GM11168 (cell line): ENCODE measurements at regions not wholly inside any gene's neighbourhood (a gene's known extent, or its start where the extent isn't known, plus 50 kb on each side); places are given as distances from the start of the nearest gene placed in this dataset.
"Not testable (repeated sequence)": the region's sequence is repeated elsewhere in the genome, so short reads cannot be mapped to it uniquely, and the experiment has no call there.

Source experiments
- in situ Hi-C: fragments of 300-500 bp; cut with MboI; formaldehyde crosslinking; loops from one replicate; pipeline ENCODE4 v1.12.0; 2022; ENCODE audit warnings: low sequenced_read_pairs; ENCODE audit not compliant: unreplicated experiment

DNA sequence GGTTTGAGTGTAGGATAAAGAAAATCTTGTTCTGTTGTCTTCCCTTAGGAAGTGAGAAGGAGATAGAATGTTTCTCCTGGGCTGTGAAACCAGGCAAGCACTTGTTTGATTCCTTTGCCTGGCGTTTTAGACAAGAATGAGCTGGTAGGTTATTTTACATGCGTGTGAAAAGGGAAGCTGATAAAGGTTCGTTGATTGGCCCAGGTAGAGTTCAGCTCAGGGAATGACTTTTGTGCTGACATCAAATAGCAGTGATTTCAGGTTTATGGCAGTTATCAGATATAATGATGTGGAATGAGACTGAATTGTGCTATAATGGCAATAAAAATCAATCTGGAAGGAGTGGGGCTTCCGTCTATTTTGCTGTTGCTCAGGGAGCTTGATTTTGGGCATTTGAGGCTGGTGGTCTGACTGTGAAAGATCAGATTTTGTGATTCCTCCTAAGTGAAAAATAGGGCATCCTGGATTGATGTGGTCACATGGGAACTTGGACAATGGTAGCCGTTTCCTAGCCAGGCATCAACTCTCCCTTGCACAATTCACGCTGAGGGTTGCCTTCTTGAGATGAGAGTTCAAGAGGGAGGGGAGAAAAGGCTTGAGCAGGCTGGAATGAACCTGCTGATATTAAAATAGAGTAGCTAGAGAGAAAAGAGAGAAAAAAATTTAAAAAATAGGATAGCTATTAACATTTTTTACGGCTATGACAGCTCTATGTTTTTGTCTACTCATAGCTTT is 388.9 kb downstream of the EDEM1 start:
- in situ Hi-C loops, result no loop called here

DNA sequence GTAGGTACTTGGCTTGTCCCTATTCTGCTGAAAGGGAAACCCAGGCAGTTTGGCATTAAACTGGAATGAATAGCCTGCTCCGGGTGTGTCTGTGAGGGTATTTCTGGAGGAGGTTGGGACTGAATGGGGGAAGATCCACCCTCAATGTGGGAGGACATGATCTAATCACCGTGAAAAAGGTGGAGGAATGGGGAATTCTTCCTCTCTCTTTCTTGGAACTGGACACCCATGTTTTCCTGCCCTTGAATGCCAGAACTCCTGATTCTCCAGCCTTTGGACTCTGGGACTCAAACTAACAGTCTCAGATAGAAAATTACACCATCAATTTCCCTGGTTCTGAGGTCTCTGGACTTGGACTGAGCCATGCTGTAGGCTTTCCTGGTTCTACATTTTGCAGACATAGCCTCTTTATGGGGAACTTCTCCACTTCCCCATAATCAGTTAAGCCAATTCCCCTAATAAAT is 391.7 kb downstream of the EDEM1 start:
- in situ Hi-C loops, result no loop called here

DNA sequence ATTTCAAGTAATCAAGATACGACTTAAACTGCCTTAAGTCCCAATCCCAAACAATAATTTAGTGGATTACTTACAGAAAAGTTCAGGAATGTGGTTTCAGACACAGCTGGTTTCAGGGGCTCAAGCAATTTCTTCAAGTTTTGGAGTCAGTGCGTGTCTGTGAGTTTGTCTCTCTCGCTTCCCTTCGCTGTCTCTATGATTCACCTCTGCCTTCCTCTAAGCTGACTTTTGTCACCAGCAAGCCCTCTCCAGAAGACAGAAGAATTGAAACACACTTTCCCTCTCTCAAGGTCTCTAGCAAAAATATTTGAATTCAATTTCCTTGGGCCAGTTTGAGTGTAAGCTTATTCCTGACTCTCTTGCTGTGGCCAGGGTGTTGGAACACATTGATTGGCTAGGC is 392.4 kb downstream of the EDEM1 start:
- in situ Hi-C loops, result no loop called here

DNA sequence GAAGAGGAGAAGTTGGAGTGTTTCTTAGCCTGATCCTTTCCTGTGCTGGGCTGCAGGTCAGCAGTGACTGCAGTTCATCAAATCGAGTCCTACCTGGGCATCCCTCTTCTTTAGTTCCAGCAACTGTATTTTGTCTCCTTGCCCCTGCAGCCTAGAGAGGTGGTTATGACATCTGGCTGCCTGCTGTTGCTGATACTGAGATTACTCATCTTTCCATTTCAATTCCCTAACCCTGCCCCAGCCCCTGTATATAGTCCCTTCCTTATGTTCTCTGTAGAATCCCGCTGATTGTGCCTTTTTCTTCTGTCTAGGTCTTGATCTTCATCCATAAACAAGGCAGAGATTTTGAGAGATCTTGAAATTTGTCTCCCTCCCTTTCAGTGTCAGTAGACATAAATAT is 393.3 kb downstream of the EDEM1 start:
- in situ Hi-C loops, result no loop called here

DNA sequence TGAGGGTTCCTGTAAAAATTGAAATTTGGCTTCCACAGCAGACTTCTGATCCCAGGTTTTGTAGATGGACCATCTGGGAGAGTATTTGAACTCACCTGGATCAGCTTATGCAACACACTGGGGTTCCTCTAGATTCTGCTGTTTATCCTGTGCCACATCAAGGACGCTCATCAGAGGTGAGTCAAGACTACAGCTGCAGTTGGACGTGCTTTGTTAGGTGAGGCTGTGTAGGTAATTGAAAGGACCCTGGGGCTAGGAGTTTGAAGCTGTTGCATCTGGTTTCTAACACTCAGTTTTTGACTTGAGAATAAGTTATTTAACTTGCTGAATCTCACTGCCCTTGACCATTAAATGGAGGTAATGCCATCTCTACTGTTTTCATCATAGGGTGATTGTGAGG is 394.2 kb downstream of the EDEM1 start:
- in situ Hi-C loops, result no loop called here

DNA sequence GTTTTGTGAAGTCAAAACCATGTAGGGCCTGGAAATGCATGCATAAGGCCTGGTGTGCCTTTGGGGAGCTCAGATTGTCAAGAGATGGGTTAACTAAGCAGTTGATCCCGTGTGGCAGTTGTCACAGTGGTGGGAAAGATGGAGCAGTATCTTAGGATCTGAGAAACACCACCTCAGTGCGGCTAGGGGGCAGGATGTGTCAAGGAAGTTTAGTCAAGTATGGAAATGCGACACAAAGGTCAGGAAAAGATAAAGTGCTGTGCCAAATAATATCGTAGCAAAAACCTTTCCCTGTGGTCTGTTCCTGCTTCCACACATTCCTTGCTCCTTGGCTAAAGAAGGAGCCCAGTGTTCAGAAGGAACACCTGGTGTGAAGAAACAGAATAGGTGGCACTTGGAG is 396.4 kb downstream of the EDEM1 start:
- in situ Hi-C loops, result no loop called here

DNA sequence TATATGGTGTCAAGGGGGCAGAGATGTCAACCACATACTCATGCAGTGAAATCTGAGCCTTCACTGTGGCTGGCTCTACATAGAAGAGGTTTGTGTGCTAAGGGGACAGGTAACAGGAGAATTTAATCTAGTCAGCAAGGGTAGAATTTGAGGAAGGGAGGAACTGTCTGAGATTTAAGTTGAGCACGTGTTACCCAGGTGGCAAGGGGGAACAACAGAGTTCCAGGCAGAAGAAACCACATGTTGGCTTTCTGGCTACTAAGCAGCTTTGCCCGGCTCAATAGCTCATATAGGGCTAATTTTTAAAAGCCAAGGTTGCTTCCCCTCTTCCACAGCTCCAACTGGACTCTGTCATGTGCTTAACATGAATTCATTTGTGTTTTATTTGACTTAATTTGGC is 397.6 kb downstream of the EDEM1 start:
- in situ Hi-C loops, result no loop called here

DNA sequence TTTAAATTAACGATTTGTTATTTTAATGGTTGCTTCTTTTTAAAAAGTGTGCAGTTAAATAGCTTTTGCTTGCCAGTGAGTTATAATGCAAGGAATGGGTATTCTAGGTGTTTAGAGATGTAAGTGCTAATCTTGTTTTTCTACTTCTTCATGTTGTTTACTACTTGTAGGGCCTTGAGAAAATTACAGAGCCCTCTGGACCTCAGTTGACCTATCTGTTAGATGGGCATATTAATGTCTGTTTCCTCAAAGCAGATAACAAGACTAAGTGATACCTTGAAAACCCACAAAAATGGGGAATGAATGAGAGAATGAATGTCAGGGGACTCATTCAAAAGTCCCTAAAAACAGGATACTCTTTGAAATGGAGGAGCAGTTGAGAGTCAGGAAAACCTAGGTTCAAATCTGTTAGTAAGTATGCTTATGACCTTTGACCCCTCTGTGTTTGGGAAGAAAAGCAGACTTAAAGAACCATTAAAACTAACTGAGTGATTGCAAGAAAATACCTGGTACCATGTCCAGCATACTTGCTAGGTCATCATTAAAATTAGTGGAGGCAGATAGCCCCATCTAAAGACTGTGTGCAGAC is 419.5 kb downstream of the EDEM1 start:
- in situ Hi-C loops, result no loop called here

DNA sequence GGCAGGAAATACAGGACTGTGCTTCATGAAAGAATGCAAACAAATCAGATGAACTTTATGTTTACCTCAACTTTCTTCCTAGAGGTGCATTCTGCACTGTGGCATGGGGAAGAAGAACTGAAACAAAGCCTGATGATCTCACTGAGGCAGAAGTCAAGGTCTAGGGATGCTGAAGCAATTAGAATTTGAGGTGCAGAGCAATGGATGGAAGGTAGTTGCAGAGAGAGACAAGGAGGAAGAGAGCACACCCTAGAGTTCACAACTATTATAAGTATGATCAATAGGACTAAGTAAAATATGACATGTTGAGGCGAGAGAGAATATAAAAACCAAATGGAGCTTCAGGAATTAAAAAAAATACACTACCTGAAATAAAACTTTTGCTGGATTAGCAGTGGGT is 420.1 kb downstream of the EDEM1 start:
- in situ Hi-C loops, result no loop called here

DNA sequence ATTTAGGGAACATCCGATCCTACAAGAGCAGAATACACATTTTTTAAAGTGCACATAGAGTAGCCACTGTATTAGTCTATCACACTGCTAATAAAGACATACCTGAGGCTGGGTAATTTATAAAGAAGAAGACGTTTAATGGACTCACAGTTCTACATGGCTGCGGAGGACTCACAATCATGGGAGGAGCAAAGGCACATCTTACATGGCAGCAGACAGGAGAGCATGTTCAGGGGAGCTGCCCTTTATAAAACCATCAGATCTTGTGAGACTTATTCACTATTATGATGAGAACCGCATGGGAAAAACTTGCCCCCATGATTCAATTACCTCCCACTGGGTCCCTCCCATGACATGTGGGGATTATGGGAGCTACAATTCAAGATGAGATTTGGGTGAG is 421.5 kb downstream of the EDEM1 start:
- in situ Hi-C loops, result not testable (repeated sequence)

DNA sequence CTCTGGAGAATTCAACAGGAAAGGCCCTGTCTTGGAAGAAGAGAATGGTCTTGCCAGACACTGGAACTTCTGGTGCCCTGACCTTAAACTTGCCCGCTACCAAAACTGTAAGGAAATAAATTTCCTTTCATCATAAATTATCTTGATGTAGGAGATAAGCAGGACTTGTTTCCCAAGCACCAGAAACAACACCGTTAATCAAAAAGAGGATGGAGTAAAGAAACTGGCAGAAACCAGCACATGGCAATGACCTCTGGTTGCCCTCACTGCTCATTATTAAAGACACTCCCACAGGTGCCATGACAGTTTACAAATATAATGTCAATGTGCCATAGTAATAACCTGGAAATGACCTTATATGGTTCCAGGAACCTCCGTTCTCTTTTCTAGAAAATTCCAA is 426.1 kb downstream of the EDEM1 start:
- in situ Hi-C loops, result no loop called here

DNA sequence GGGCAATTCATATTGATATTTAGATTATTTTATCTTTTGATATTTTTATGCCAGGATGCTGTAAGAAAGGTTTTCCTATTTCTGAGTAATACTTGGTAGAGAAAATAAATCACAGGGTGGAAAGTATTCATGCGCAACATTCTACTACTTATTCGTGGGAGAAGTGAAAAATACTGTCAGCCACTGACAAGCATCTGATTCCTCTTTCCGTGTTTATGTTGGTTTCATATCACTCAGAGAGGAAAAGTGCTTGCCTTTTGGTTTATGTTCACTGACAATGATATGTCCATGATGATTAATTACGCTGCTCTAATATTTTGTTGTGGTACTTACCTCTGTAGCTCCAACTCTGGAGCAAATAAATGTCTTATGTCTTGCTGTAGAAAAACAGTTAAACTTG is 429.4 kb downstream of the EDEM1 start:
- in situ Hi-C loops, result no loop called here

DNA sequence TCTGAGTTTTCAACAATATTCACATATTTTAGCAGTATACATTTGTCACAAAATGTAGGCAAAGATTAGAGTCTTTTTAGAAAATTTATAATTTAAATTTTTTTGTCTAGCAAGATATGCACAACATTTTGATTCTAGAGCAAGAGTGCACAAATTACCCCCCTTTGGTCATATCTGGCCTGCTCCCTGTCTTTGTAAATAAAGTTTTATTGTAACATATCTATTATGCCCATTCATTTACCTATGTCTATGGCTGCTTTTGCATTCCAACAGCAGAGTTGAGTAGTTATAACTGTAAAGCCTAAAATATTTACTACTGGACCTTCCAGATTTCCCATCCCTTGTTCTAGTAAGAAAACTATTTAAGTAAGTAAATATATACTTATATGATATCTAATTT is 430.7 kb downstream of the EDEM1 start:
- in situ Hi-C loops, result no loop called here

DNA sequence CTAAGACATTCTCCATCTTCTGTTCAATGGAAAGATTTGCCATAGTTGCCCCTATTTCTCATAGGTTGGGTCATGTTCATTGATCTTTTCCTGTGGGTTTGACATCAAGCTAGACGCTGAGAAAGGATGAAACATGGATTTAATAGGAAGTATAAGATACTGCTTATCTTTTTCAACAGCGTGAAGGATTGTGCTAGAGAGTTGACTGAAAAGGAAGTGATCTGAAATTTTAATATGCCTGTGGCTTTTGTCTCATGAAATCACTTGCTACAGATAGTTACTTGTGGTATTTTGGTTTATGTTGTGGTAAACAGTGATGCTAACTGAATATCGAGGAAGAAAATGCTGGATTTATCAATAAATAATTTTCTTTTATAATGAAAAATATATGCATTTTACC is 442.9 kb downstream of the EDEM1 start:
- in situ Hi-C loops, result no loop called here

DNA sequence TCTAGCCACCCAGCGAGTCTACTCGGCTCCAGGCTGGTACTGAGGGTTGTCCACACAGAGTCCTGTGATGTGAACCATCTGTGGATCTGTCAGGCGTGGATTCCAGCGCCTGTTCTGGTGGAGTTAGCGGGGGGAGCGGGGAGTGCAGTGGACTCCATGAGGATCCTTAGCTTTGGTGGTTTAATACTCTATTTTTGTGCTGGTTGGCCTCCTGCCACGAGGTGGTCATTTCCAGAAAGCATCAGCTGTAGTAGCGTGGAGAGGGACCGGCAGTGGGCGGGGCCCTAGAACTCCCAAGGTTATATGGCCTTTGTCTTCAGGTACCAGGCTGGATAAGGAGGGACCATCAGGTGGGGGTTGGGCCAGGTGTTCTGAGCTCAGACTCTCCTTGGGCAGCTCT is 446.5 kb downstream of the EDEM1 start:
- in situ Hi-C loops, result no loop called here

DNA sequence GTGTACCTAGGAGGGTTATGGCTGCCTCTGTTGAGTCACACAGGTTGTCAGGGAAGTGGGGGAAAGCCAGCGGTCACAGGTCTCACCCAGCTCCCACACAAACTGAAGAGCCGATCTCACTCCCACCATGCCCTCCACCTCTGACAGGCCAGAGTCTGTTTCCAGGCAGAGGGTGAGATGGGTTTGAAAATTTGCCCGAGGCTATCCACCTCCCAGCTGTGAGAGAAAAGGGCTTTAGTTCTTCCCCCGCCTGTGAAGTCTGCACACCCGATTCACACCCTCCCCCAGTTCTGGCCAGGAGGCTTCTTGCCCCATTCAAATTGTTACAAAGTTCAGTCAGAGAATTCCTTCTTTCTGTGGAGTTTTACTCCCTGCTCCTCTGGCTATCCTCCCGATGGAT is 446.9 kb downstream of the EDEM1 start:
- in situ Hi-C loops, result no loop called here

DNA sequence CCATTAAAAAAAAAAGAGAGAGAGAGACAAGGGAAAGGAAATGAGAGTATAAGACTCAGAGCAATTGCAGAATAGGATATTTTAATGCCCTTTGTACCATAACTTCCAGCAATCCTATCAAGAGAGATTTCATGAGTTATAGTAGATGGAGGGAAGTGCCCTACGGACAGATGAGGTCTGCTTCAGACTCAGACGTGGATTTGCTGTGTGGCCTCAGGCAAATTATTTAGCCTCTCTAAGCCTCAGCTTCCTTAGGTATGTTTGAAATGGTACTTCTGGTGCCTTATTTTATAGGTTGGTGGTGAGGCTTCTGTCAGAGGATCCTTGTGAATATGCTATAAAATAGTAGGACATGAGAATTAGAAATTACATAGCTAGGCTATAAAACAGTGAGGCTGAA is 448.2 kb downstream of the EDEM1 start:
- in situ Hi-C loops, result no loop called here

DNA sequence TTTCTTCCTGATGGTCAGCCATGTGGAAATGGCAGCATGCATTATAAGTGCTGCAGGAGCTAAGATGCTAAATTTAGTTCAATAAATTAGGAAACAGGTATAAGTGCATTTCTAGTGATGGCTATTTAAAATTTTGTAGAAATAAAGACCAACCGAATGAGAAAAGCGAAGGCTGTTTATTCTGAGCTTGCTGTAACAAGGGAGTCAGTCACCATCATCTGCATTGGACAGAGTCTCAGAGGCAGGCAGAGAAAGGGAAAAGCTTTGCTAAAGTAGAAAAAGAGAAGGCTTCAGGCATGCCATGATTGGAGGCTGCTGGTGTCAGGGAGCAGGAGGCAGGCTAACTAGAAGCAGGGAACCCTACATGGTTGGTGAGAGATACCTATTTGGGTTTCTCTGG is 451.0 kb downstream of the EDEM1 start:
- in situ Hi-C loops, result no loop called here

DNA sequence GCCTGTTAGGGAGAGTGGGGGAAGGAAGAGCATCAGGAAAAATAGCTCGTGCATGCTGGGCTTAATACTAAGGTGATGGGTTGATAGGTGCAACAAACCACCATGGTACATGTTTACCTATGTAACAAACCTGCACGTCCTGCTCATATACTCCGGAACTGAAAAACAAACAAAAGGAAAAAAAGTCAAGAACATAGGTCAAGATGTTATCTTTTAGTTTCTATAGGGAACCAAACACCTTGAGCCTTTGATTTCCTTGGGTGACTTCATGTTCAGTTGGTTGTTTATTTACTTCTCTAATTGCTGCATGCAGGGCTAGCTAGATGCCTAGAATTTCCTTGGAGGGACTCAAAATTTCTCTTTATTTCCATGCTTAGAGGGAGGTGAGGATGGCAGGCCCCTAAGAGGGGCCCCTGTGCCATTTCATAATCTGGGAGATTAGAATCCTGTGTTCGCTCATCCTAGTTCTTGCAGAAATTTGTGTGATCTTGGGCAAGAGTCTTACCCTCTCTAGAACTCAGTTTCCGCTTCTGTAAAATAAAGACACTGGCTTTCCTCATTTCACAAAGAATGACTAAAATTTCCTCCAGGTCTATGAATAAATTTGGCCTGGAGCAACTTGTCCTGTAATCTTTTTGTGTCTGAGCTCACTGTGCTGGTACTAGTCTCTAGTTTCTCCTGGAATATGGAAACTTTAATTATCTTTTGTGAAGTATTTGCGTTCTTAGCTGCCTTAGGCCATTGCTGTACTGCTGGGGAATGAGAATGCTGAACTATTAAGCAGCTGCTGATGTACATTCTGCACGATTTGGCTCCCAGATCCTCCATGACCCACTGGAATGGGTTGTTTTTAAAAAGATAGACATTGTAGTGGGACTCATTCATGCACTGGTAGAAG is 457.5 kb downstream of the EDEM1 start:
- in situ Hi-C loops, result no loop called here

DNA sequence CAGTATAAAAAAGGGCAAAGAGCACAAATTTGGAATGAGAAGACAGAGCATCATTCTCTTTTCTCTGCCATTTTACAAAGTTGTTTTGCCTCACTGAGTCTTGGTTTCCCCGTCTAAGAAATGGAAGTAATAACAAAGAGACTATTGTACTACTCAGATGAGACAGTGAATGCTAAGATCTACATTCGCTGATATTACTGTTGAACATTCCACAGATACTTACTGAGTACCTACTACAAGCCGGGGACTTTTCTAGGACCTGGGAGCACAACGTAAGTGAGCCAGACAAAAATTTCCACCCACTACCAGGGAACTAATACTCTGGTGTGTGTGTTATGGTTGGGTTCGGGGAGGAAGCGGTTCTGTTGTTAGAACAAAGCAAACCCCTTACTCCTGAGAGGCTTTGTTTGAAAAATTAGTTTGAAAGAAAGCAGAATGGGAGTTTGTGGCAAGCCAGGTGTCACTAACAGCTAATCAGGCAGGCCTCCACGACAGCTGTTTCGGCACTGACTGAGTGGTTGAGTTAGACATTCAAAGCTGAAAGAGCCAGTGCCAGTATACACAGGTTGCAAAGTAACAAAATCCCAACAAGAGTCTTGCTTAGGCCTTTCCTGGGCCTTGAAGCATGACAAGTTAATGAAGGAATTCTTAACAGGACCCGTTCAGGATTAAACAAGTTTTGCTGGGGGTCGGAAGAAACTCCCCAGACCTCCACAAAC is 458.3 kb downstream of the EDEM1 start:
- in situ Hi-C loops, result no loop called here

DNA sequence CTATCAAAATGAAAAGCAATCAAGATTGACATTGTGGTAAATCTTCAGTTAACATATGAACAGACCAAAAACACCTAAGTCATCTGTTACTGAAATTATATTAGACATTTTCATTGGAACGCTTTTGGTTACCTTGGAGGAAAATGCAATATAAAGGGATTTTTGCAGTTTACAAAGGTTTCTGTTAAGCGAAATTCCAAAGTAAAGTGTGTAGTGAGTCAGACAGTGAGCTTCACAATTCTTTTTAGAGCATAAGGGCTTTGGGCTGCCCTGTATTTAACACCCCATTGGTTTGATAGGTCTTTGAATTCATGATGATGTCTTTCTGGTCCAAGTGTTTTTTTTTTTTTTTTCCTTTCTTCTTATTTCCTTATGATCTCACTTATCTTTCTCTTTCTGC is 462.8 kb downstream of the EDEM1 start:
- in situ Hi-C loops, result no loop called here
